ENCODE measurements at regions not wholly inside any gene's neighbourhood (a gene's known extent, or its start where the extent isn't known, plus 50 kb on each side); places are given as distances from the start of the nearest gene placed in this dataset.
A peak's percentile ranks its signal among the peaks of the same experiment; 100 is the strongest.

DNA sequence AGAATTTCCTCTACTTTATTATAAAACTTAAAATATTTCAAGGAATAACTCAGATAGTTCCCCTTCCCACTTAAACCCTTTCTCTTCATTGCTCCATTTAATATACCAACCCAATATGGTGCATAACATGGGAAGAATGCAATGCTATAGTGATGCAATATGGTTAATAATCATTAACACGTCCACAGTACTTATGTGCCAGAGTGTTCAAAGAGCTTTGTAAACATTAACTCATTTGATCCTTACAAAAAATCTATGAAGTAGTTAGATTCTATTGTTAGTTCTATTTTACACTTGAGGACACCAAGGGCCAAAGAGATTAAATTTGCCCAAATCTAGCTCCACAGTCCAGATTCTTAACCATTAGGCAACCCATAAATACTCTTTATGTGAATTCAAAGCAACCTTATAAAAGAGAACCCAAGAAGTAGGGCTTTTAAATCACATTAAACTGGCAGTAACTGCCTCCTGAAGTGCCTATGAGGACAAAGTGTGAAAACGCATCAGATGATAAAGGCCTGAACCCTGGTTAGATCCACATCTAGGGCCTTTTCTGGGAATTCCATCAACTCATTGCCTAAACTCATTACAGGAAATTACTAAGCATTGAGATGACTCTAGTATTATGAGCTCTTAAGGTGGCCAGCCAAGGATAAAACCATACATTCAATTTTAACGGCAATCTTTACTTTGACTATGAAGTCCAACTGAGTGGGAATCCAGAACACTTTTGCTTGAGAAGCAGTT is 94.3 kb downstream of the AREG start:
- DNase-seq = peak in 1 of 2 experiments; percentile 51
- TSS peak; percentile 84 for BruUV-seq (replicated peaks)
- Histone ChIP-seq H3K27me3 (replicated peaks; ENCODE audit: control insufficient read depth, insufficient read depth, low read length) (no peaks in the 10 kb centered on the region), H3K36me3 (ENCODE audit: control insufficient read depth, insufficient read depth, low read length) (no peaks in the 10 kb centered on the region), H3K4me1 (peaks cover 100% of the 10 kb centered on the region), H3K4me3 (ENCODE audit: low read depth, low read length) (no peak overlapping the region), H3K9me3 (no peaks in the 10 kb centered on the region)
- TF ChIP-seq CTCF (IDR thresholded peaks at IDR 0.05; ENCODE audit: insufficient read depth in 1 of 2, low read depth in 1 of 2, low read length in 1 of 2, severe bottlenecking in 1 of 2, unreplicated experiment in 1 of 2) = no peak
- peaks cover 54% of the 10 kb centered on the region for H3K4me1 Mint-ChIP-seq (ENCODE audit: low read depth, unreplicated experiment)
- ChIA-PET POLR2A (interaction anchor here (0.7 to 1.2 kb wide), 2 partner anchors 81 to 115 kb away, joined by 3 read pairs; no protein-coding TSS in a partner anchor), CTCF (interaction anchor here (0.7 to 2.0 kb wide), 3 partner anchors 84 to 132 kb away, joined by 3 to 9 read pairs (median 5); no protein-coding TSS in a partner anchor)
- H3K27me3 Mint-ChIP-seq (ENCODE audit: insufficient read depth, unreplicated experiment) = no peaks in the 10 kb centered on the region
- no peaks in the 10 kb centered on the region for H3K9me3 Mint-ChIP-seq (ENCODE audit: unreplicated experiment)
- intact Hi-C loops (cut with micrococcal nuclease; ENCODE audit: unreplicated experiment) = loop anchor here (1.0 kb wide), 2 partner anchors 84 to 129 kb away; no protein-coding TSS in a partner anchor
- peak overlapping the region; percentile 8 for H3K27ac Mint-ChIP-seq (ENCODE audit: unreplicated experiment)
- H3K4me3 Mint-ChIP-seq (ENCODE audit: unreplicated experiment) = peak overlapping the region; percentile 22
- no peaks in the 10 kb centered on the region for H3K36me3 Mint-ChIP-seq (ENCODE audit: insufficient read depth, unreplicated experiment)

GRCh38 chr4:74540193-74540592 is 95.3 kb downstream of the AREG start:
- H3K4me3 Mint-ChIP-seq (ENCODE audit: unreplicated experiment) = no peak overlapping the region
- BruUV-seq (replicated peaks) = no TSS peak
- H3K36me3 Mint-ChIP-seq (ENCODE audit: insufficient read depth, unreplicated experiment) = no peaks in the 10 kb centered on the region
- no peaks in the 10 kb centered on the region for H3K9me3 Mint-ChIP-seq (ENCODE audit: unreplicated experiment)
- no peak for DNase-seq
- Histone ChIP-seq H3K4me1 (peaks cover 100% of the 10 kb centered on the region), H3K27me3 (replicated peaks; ENCODE audit: control insufficient read depth, insufficient read depth, low read length) (no peaks in the 10 kb centered on the region), H3K4me3 (ENCODE audit: low read depth, low read length) (no peak overlapping the region), H3K9me3 (no peaks in the 10 kb centered on the region), H3K36me3 (ENCODE audit: control insufficient read depth, insufficient read depth, low read length) (no peaks in the 10 kb centered on the region)
- TF ChIP-seq CTCF (IDR thresholded peaks at IDR 0.05; ENCODE audit: insufficient read depth in 1 of 2, low read depth in 1 of 2, low read length in 1 of 2, severe bottlenecking in 1 of 2, unreplicated experiment in 1 of 2) = no peak
- no peak overlapping the region for H3K27ac Mint-ChIP-seq (ENCODE audit: unreplicated experiment)
- peaks cover 47% of the 10 kb centered on the region for H3K4me1 Mint-ChIP-seq (ENCODE audit: low read depth, unreplicated experiment)
- H3K27me3 Mint-ChIP-seq (ENCODE audit: insufficient read depth, unreplicated experiment) = no peaks in the 10 kb centered on the region
- ChIA-PET CTCF (interaction anchor here (2.0 kb wide), 1 partner anchor 131 kb away, joined by 9 read pairs; no protein-coding TSS in a partner anchor), POLR2A (no interaction called here)
- intact Hi-C loops (cut with micrococcal nuclease; ENCODE audit: unreplicated experiment) = no loop called here

DNA sequence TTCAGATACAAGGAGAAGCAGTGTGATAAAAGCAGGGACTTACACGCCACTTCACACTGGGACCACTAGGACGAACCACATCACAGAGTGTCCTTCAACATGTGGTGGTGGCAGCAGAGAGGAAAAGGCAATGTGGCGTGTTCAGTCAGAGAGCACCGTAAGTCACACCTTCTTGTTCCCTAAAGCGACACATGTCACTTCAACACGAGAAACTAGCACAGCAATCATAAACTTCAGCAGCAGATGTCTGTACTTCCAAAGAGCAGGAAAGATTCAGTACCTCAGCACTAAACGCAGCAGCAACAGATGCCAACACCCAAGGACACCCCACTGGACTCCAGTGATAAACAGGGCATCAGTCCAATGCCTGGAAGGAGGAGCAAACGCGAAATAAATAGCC is 96.7 kb downstream of the AREG start:
- CTCF ChIA-PET = no interaction called here
- peaks cover 100% of the 10 kb centered on the region for H3K4me1 ChIP-seq
- peak overlapping the region; percentile 90 for H3K27ac Mint-ChIP-seq (ENCODE audit: unreplicated experiment)
- H3K27me3 Mint-ChIP-seq (ENCODE audit: insufficient read depth, unreplicated experiment) = no peaks in the 10 kb centered on the region
- H3K4me3 Mint-ChIP-seq (ENCODE audit: unreplicated experiment) = no peak overlapping the region
- no peak for TF ChIP-seq CTCF (IDR thresholded peaks at IDR 0.05; ENCODE audit: insufficient read depth in 1 of 2, low read depth in 1 of 2, low read length in 1 of 2, severe bottlenecking in 1 of 2, unreplicated experiment in 1 of 2)
- no peaks in the 10 kb centered on the region for H3K36me3 Mint-ChIP-seq (ENCODE audit: insufficient read depth, unreplicated experiment)
- POLR2A ChIA-PET = no interaction called here
- no TSS peak for BruUV-seq (replicated peaks)
- H3K9me3 ChIP-seq = no peaks in the 10 kb centered on the region
- H3K9me3 Mint-ChIP-seq (ENCODE audit: unreplicated experiment) = no peaks in the 10 kb centered on the region
- H3K27me3 ChIP-seq (replicated peaks; ENCODE audit: control insufficient read depth, insufficient read depth, low read length) = no peaks in the 10 kb centered on the region
- intact Hi-C loops (cut with micrococcal nuclease; ENCODE audit: unreplicated experiment) = no loop called here
- H3K4me1 Mint-ChIP-seq (ENCODE audit: low read depth, unreplicated experiment) = peaks cover 48% of the 10 kb centered on the region
- no peaks in the 10 kb centered on the region for H3K36me3 ChIP-seq (ENCODE audit: control insufficient read depth, insufficient read depth, low read length)
- no peak overlapping the region for H3K4me3 ChIP-seq (ENCODE audit: low read depth, low read length)
- no peak for DNase-seq
